Heart right ventricle (tissue), 16 donors: ENCODE measurements at regions not wholly inside any gene's neighbourhood (a gene's known extent, or its start where the extent isn't known, plus 50 kb on each side); places are given as distances from the start of the nearest gene placed in this dataset.

ENCODE experiments used
- ATAC-seq, 8 donors: fragments of 200-7000 bp; cut with Tn5 transposase; one replicate each; pipeline ENCODE4 v1.9.1; 2020; ENCODE audit warnings: mild to moderate bottlenecking in 8 of 8, moderate library complexity in 8 of 8, moderate number of reproducible peaks in 1 of 8
- DNase-seq, 2 donors: peaks; one replicate each; pipeline ENCODE4 v3.0.0-alpha.2; 2020
- H3K27ac ChIP-seq, 10 donors: fragments of 200-600 bp; sonication (generic) in 2 of 10; one replicate each; pipeline versions ENCODE4 v1.5.0 to v1.8.0; 2020 to 2022; ENCODE audit warnings: mild to moderate bottlenecking in 3 of 10
- H3K27me3 ChIP-seq, 7 donors: fragments of 200-600 bp; one replicate each; pipeline ENCODE4 v1.8.0; 2021 to 2022; ENCODE audit warnings: mild to moderate bottlenecking in 2 of 7
- H3K36me3 ChIP-seq, 9 donors: fragments of 200-600 bp; sonication (generic) in 1 of 9; one replicate each; pipeline versions ENCODE4 v1.5.0 to v1.8.0; 2020 to 2022; ENCODE audit warnings: mild to moderate bottlenecking in 2 of 9
- H3K4me1 ChIP-seq, 9 donors: fragments of 200-600 bp; sonication (generic) in 1 of 9; one replicate each; pipeline versions ENCODE4 v1.5.0 to v1.8.0; 2020 to 2022; ENCODE audit warnings: mild to moderate bottlenecking in 4 of 9
- H3K4me3 ChIP-seq, 10 donors: fragments of 200-600 bp; sonication (generic) in 2 of 10; one replicate each; pipeline versions ENCODE4 v1.5.0 to v1.8.0; 2020 to 2022; ENCODE audit warnings: mild to moderate bottlenecking in 7 of 10, moderate library complexity in 2 of 10
- H3K9me3 ChIP-seq, 11 donors: fragments of 200-600 bp in 10 of 11; sonication (generic) in 2 of 11; one replicate each; pipeline versions ENCODE4 v1.5.0 to v1.8.0; 2013 to 2022; ENCODE audit warnings: mild to moderate bottlenecking in 2 of 11, control low read depth in 1 of 11, moderate library complexity in 1 of 11
- CTCF ChIP-seq, 9 donors: fragments of 200-600 bp; sonication (generic) in 2 of 9; IDR thresholded peaks; one replicate each; pipeline versions ENCODE4 v1.5.0 to v1.8.0; 2021 to 2022; ENCODE audit warnings: antibody characterized with exemption in 9 of 9, mild to moderate bottlenecking in 5 of 9, moderate library complexity in 1 of 9
- WGBS, 2 donors: extraction: QIAGEN DNeasy Blood & Tissue Kit; methylation state at CpG; one replicate each; pipeline ENCODE4 v1.1.7; 2013; ENCODE audit warnings: inconsistent platforms in 1 of 2; 5-methylcytosine and 5-hydroxymethylcytosine counted together
- intact Hi-C, 10 donors: fragments of 100-400 bp; cut with DNase I; formaldehyde crosslinking; loops; one replicate each; pipeline versions ENCODE4 v1.11.1 to v1.14.2; 2022
- donor health status: Arrhythmogenic right ventricular cardiomyopathy.
- donor health status: ischemic (EF 13 %, LVEDD 7.1; RV severe dilation, severe dysfunction).
- donor health status: healthy with polysubstance abuse.
- donor health status: DM: no; HTN: yes; CAD: no.
- donor health status: DM: no; HTN: no; CAD: no.
- donor health status: ischemic (EF 25% LVEDD 6.9; RV normal size, moderate dysfunction).
- donor health status: ischemic (EF 25% LVEDD 5.7; RV mildly dilated, moderate dysfunction).
- donor health status: healthy.
- donor health status: DM: yes; HTN: yes; CAD: no.
- donor health status: Ischemic cardiomyopathy.
- donor health status: ischemic (EF 35%, LVEDD 5.7; RV mildly dilated, moderate dysfunction).
- donor health status: nonischemic (EF 11% LVEDD 7.7; RV severe dilation, severe dysfunction).
- donor health status: DM: yes; HTN: yes; CAD: no.
- donor health status: PGD.
- donor health status: ischemic (EF 29% LVEDD 5.4; RV normal size, mild dysfunction).
- donor health status: nonischemic (EF 23%, LVEDD 6.1; RV moderate dilation, normal function).

DNA sequence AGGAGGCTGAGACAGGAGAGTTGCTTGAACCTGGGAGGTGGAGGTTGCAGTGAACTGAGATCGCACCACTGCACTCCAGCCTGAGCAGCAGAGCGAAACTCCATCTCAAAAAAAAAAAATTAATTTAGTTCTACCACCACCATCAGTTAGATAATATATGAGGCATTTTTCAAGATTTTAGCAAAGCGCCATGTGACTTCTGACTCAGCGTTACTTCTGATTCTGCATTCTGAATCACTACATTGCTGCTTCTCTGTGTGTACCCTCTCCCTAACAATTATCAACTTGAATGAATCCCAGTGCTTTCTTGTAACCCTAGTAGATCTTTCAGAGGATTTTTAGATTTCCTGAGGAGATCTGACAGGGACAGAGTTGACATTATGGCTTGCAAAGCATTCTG, 176.8 kb upstream of the SORCS1 start:
- Histone ChIP-seq H3K27me3 (no peaks in the 10 kb centered on the region), H3K27ac (no peak overlapping the region), H3K9me3 (peaks cover 0 to 19% (median 9%) of the 10 kb centered on the region in 11 donors), H3K4me1 (no peaks in the 10 kb centered on the region), H3K4me3 (no peak overlapping the region), H3K36me3 (no peaks in the 10 kb centered on the region)
- ATAC-seq (no peak), DNase-seq (no peak)
- 87 to 95% methylated on average over 4 of the region's 4 CpGs for WGBS, 2 donors
- intact Hi-C loops: no loop called here
- no peak for TF ChIP-seq CTCF (IDR thresholded peaks at IDR 0.05)

GRCh38 chr10:107340326-107340725, 175.8 kb upstream of the SORCS1 start:
- intact Hi-C loops: no loop called here
- ATAC-seq: no peak
- Histone ChIP-seq H3K4me3 (no peak overlapping the region), H3K36me3 (no peaks in the 10 kb centered on the region), H3K4me1 (no peaks in the 10 kb centered on the region), H3K27me3 (no peaks in the 10 kb centered on the region), H3K9me3 (peaks cover 0 to 19% (median 9%) of the 10 kb centered on the region in 11 donors), H3K27ac (no peak overlapping the region)
- WGBS, 2 donors: 64 to 70% methylated on average over 2 of the region's 2 CpGs
- no peak for TF ChIP-seq CTCF (IDR thresholded peaks at IDR 0.05)
- DNase-seq: no peak

DNA sequence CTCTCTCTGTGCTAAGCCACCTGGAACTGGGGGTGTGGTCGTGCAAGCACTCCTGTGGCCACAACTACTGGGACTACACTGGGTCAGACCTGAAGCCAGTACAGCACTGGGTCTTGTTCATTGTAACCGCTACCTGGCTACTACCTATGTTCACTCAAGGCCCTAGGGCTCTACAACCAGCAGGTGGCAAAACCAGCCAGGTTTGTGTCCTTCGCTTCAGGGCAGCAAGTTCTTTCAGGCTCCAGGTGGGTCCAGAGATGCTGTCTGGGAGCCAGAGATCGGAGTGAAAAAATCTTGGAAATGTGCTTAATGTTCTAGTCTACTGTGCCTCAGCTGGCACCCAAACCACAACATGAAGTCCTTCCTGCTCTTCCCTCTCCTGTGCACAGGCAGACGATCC, 171.6 kb upstream of the SORCS1 start:
- H3K27me3 ChIP-seq: peaks cover 0 to 3% (median 0%) of the 10 kb centered on the region in 7 donors
- no peak overlapping the region for H3K27ac ChIP-seq
- intact Hi-C loops: no loop called here
- no peaks in the 10 kb centered on the region for H3K36me3 ChIP-seq
- no peaks in the 10 kb centered on the region for H3K4me1 ChIP-seq
- H3K4me3 ChIP-seq: no peak overlapping the region
- DNase-seq (no peak), ATAC-seq (no peak)
- H3K9me3 ChIP-seq: peaks cover 0 to 9% (median 0%) of the 10 kb centered on the region in 11 donors
- TF ChIP-seq CTCF (IDR thresholded peaks at IDR 0.05): no peak
- WGBS, 2 donors: 79 to 82% methylated on average over 5 of the region's 5 CpGs

- H3K9me3 ChIP-seq: no peaks in the 10 kb centered on the region
- no peak overlapping the region for H3K27ac ChIP-seq
- no peak for DNase-seq
- 58 to 61% methylated on average over 1 of the region's 1 CpG for WGBS, 2 donors
- no peaks in the 10 kb centered on the region for H3K4me1 ChIP-seq
- H3K36me3 ChIP-seq: no peaks in the 10 kb centered on the region
- H3K27me3 ChIP-seq: no peaks in the 10 kb centered on the region
- intact Hi-C loops: no loop called here
- no peak for ATAC-seq
- no peak for TF ChIP-seq CTCF (IDR thresholded peaks at IDR 0.05)
- H3K4me3 ChIP-seq: no peak overlapping the region
Observed at GRCh38 chr10:107317592-107317991, 153.1 kb upstream of the SORCS1 start.

DNA sequence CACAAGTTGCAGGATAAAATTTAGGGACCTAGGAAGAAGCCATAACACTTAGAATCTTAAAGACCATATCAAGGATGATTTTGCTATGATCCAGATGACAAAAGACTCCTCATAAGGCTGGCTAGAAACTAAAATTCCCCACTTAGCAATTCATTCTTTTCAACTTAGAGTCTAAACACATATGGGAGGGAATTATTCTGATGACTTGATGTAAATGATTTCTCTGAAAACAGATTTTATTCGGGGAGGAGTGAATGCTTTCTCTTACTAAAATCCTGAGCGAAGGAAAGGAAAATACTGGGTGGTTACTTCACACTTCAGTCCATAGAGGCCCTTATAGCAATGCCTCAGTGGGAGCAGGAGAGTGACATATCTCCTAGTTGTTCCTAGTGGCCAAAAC, 138.7 kb upstream of the SORCS1 start:
- no peaks in the 10 kb centered on the region for H3K36me3 ChIP-seq
- H3K27ac ChIP-seq: no peak overlapping the region
- no peaks in the 10 kb centered on the region for H3K4me1 ChIP-seq
- no peak for ATAC-seq
- peaks cover 0 to 13% (median 0%) of the 10 kb centered on the region in 11 donors for H3K9me3 ChIP-seq
- no peaks in the 10 kb centered on the region for H3K27me3 ChIP-seq
- no peak for DNase-seq
- 75 to 81% methylated on average over 2 of the region's 2 CpGs for WGBS, 2 donors
- no peak overlapping the region for H3K4me3 ChIP-seq
- intact Hi-C loops: no loop called here
- no peak for TF ChIP-seq CTCF (IDR thresholded peaks at IDR 0.05)
